ENCODE measurements at regions not wholly inside any gene's neighbourhood (a gene's known extent, or its start where the extent isn't known, plus 50 kb on each side); places are given as distances from the start of the nearest gene placed in this dataset.
A peak's percentile ranks its signal among the peaks of the same experiment; 100 is the strongest.

DNA sequence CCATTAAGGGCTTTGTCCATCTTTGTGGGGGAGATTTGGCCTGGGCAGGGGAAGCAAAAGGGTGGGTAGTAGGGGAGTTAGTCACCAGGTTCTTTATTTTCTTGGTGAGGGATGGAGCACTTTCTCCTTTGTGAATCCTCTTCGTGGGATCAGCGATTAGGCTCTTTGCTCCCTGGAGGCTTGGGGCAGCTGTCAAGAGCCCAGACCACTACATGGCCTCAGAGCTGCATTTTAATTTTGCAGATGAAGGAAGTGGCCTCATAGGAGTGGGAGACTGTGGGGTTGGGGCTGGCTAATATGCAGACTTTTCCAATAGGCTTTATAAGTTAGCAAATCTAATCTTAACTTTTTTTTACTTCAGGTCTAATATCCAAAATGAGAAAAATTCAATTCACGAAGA is 168.1 kb upstream of the DEFB112 start:
- no peak for DNase-seq (ENCODE audit: low spot score)

GRCh38 chr6:50236164-50236563 is 186.4 kb upstream of the DEFB112 start:
- DNase-seq (ENCODE audit: low spot score), result no peak

GRCh38 chr6:50239853-50240252 is 190.1 kb upstream of the DEFB112 start:
- no peak for DNase-seq (ENCODE audit: low spot score)

GRCh38 chr6:50240986-50241385 is 191.3 kb upstream of the DEFB112 start:
- DNase-seq (ENCODE audit: low spot score), result no peak

GRCh38 chr6:50249493-50249892 is 199.8 kb upstream of the DEFB112 start:
- no peak for DNase-seq (ENCODE audit: low spot score)

DNA sequence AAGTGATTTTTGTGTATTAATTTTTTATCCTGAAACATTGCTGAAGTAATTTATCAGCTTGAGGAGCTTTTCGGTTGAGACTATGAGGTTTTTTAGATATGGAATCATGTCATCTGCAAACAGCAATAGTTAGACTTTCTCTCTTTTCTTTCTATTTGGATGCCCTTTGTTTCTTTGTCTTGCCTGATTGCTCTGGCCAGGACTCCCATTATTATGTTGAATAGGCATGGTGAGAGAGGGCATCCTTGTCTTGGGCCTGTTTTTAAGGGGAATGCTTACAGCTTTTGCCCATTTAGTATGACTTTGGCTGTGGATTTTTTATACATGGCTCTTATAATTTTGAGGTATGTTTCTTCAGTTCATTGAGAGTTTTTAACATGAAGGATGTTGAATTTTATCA is 207.6 kb upstream of the DEFB112 start:
- DNase-seq (ENCODE audit: low spot score), result no peak

DNA sequence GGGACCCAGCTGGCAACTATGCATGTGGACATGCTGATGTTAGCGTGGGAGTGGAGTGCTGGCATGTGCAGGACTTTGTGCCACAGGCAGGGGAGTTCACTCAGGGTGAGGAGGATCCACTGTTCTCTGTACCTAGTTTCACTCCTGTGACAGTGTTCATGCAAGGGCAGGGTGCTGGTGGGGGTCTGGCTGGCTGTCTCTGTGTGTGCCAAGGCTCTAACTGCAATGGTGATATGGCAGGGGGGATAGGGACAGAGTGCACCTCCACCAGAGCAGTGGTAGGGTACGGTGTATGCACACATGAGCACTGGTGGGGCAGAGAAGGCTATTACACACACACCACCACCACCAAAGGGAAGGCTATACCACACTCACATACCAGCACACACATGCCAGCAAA is 210.2 kb upstream of the DEFB112 start:
- DNase-seq (ENCODE audit: low spot score), result no peak

DNA sequence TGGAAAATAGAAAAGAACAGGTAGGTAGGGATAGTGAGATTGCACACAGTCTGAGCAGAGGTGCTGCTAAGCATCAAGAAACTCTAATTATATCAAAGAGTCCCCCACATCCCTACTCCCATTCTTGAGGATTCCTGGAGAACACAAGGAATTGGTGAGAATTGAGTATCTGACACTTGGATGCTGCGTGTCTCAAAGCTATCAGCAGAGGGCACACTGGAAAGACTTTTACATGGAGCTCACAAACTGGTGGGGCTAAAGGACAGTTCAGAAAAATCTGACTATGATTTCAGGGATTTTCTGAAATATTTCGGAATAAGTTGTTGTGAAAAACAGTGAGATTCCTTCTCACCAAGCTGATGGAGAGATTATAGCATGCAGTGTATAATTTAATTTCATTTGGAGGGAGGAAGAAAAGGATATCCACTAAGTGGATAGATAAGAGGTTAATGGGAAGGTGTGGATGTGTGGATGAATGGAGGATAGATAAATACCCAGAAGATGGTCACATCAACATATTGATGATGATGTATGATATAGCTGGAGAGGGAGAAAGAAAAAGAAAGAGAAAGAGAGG is 215.4 kb upstream of the DEFB112 start:
- DNase-seq (ENCODE audit: low spot score), result peak; percentile 19

DNA sequence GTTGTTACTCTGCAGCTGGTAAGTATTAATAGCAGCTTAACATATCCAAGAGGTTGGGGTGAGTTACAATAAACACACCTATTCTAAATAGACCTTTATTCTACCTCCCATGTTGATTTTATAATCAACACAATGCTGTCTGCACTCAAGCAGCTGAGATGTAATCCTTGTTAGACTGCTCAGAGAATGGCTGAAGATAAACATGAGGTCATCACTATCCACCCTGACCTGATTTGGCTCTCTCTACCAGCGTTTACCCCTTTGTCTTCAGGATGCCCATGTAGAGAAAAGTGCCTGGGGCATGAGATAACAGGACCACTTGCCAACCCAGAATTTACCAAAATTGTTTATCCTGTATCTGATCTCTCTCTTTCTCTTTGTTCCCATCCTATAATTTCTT is 220.7 kb upstream of the DEFB112 start:
- DNase-seq (ENCODE audit: low spot score), result no peak

DNA sequence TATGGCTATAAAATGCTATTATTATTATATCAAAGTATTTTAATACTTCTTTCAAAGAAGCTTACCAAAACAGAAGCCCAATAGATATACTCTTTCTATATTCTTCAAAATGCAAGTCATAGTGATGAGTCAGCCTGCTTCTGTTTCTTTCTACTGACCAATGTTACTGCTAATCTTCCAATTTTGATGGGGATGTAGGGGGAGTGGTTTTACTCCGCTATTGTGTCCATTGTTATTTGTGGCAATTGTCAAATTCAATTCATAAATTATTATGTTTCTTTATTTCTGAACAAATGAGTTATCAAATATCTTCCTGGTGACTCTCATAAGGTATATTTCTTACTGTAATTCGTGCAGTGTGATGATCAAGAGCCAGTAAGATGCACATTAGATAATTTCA is 221.5 kb upstream of the DEFB112 start:
- no peak for DNase-seq (ENCODE audit: low spot score)

GRCh38 chr6:50271817-50272216 is 222.1 kb upstream of the DEFB112 start:
- DNase-seq (ENCODE audit: low spot score), result no peak

DNA sequence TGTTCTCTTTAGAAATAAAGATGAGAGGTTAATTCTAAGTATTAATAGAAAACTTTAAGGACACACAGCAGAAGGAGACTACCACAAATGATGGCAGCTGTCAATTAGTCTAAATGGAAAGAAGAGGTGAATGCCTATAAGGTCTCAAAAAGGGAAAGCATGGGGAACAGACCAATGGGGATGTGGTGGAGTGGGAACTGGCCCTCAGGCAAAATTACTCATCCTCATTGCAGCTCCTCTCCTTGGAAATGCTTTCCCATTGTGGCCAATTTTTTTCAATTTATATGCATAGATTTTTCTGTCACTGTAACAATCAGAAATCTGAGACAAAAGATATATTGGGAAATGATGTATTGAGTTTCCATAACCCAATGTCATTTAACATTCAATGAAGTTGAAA is 222.9 kb upstream of the DEFB112 start:
- DNase-seq (ENCODE audit: low spot score), result no peak

DNA sequence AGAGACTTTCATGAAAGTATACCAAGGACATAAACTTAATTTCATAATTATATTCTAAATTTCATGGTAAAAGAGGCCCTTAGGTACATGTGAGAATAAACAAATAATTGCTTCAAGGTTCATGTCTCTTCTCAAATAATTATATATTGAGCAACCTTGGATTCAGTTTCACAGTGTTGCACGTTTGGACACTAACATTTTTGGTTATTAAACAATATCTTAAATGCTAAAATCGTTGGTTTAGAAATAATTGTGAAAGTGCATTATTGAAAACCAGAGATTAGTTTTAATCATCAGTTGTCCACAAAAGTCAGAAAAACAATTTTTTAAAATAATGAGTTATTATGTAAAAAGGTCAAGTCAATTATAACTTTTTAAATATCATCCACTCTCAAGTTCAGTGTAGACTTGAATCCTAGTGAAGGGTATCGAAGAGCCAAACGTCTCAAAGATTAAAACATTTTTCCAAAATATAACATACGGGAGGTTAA is 227.1 kb upstream of the DEFB112 start:
- no peak for DNase-seq (ENCODE audit: low spot score)

DNA sequence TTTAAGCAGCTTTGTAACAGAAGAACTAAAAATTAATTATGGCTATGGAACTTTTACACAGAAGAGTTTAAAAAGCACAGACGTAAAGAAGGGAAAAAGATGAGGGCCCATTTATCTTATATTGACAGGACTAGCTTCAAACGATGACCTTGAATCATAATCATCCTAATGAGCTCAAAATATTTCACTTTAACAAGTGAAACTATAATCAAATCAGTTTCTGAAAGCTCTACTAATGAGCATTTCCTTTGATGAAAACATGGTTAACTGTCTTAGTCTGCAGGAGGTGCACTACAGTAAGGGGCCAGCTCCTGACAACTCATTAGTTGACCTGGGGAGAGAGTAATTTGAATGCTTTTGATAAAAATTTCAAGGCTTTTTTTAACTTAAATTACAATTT is 228.0 kb upstream of the DEFB112 start:
- DNase-seq (ENCODE audit: low spot score), result no peak

DNA sequence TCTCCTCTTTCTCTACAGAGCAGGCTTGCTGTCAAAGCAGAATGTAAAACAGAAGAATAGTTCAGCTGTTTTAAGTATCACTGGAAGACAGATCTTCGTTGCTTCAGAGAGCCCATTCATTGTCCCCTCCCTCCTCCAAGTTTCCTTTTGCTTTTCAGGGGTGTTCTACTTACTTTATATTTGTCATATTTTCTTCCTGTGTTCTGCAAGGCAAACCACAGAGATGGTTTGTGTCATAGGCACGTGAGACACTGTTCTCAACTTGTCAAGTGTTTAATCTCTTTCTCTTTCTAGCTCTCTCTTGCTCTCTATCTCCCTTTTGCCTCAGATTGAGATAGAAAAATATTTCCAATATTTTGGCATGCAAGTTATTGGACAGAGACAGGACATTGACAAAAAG is 228.9 kb upstream of the DEFB112 start:
- no peak for DNase-seq (ENCODE audit: low spot score)

- no peak for DNase-seq (ENCODE audit: low spot score)
Measured at GRCh38 chr6:50285735-50286134, 236.0 kb upstream of the DEFB112 start.

GRCh38 chr6:50288241-50288640 is 238.5 kb upstream of the DEFB112 start:
- no peak for DNase-seq (ENCODE audit: low spot score)

DNA sequence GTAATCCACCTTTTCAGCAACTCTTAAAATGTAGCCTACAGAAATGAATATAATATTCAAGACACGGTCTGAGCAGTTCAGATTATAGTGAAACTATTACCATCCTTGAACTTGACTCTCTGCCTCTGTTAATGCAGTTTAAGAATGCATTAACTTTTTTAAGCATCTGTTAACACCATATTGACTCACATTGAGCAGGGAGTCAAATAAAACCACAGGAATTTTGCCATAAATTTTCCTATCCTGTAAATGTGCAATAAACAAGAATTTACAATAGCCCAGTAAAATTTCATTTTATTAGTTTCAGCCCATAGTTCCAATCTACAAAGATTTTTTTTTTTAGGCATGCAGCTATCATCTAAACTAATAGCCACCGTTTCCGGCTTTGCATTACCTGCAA is 239.2 kb upstream of the DEFB112 start:
- no peak for DNase-seq (ENCODE audit: low spot score)

DNA sequence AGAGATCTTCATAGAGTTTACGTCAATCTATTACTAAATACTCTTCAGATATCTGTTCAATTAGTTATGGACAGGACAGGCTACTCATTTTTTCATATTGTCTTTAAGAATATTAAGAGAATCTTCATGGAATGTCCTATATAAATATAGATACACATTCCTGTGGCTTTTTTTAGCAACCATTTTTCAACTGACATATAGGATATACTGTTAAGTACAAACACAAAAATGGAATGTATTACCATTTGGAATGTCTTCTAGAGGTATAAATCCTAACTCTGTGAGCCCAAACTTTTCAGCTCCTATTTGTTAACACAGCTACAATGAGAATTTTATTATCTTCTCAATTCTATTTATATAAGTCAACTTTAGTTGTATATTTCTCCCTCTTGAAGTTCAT is 239.6 kb upstream of the DEFB112 start:
- DNase-seq (ENCODE audit: low spot score), result no peak

GRCh38 chr6:50301307-50301706 is 251.6 kb upstream of the DEFB112 start:
- DNase-seq (ENCODE audit: low spot score), result no peak

DNA sequence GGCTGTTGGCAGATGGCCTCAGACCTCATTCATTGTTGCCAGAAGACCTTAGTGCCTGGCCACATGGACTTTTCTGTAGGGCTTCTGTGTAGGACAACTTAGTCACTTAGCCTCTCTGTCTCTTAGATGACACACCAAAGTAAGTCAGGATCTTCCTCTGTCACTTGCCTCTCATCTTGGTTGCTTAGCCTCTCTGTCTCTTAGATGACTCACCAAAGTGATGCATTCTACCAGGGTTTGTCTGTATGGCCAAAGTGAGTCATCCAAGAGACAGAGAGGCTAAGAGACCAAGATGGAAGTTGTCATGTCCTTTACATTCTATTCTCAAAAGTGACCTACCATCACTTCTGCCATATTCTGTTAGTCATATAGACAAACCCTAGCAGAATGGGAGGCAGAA is 255.9 kb upstream of the DEFB112 start:
- no peak for DNase-seq (ENCODE audit: low spot score)

DNA sequence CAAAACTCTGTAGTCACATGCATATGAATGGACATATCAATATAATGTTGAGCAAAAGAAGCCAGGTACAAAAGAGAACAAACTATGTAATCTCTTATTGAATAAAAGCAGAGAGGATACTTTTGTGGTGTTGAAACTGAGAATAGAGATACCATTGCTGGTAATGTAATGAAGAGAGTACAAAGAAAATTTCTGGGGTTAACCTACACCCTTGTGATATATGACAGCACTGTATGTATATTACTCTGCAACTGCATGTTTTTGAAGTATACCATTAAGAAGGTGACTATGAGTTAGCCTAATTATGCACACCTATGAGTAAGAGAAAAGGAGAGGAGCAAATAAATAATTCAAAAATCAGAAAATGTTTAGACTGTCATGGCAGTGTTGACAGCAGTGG is 268.8 kb upstream of the DEFB112 start:
- no peak for DNase-seq (ENCODE audit: low spot score)

DNA sequence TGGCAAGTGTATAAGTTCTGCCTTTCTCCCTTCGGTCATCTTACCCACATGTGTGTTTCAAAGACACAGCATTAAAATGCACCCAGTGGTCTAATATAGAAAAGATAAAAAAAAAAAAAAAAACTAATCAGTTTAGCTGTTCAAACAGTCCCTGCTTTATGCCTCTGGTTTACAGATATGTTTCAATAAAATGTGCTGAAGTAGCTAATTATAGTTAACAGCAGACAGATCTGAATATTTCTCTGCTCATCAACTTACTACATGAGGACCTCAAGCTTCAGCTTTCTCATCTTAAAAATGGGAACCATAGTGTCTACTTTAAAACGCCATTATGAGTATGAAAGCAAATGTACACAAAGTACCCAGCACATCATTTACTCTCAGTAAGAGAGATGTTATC is 280.6 kb upstream of the DEFB112 start:
- no peak for DNase-seq (ENCODE audit: low spot score)

DNA sequence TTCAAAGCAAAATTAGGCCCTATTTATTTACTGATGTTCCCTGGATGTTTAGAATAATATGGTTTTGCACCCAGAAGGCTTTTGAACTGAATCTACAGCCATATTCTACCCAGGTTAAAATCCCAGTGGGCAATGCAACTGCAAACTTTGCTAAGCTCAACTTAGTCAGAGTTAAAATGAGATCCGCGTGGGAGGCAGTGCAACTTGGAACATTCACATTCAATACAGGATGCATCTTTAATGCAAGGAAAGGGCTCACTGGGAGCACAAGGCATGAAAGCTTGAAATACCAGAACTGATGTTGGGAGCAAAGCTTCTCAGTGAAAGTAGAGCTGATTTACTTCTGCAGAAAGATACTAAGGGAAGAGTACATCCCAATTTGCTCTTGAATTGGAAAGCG is 281.2 kb upstream of the DEFB112 start:
- no peak for DNase-seq (ENCODE audit: low spot score)
